Hepatocyte (in vitro differentiated cells): ENCODE measurements at regions not wholly inside any gene's neighbourhood (a gene's known extent, or its start where the extent isn't known, plus 50 kb on each side); places are given as distances from the start of the nearest gene placed in this dataset.

Experiments
- DNase-seq: peaks from one replicate; pipeline ENCODE4 v3.0.0-alpha.2; 2016; ENCODE audit warnings: low spot score
- H2AFZ ChIP-seq: fragments of 200-600 bp; sonication (generic); 2 replicates; pipeline ENCODE4 v1.6.0; 2016; ENCODE audit warnings: antibody characterized with exemption, mild to moderate bottlenecking
- H3K27ac ChIP-seq: fragments of 200-600 bp; sonication (generic); 2 replicates; pipeline ENCODE4 v1.5.1; 2016; ENCODE audit warnings: mild to moderate bottlenecking
- H3K27me3 ChIP-seq: fragments of 200-600 bp; sonication (generic); 2 replicates; pipeline ENCODE4 v1.6.1; 2016
- H3K36me3 ChIP-seq: fragments of 200-600 bp; sonication (generic); replicated peaks from 2 replicates; pipeline ENCODE4 v1.5.1; 2016; ENCODE audit warnings: low read depth; ENCODE audit not compliant: insufficient read depth
- H3K4me1 ChIP-seq: fragments of 200-600 bp; sonication (generic); 2 replicates; pipeline ENCODE4 v1.5.1; 2016; ENCODE audit warnings: mild to moderate bottlenecking, moderate library complexity; ENCODE audit not compliant: insufficient read depth
- H3K4me2 ChIP-seq: fragments of 200-600 bp; sonication (generic); 2 replicates; pipeline ENCODE4 v1.6.0; 2016
- H3K4me3 ChIP-seq: fragments of 200-600 bp; sonication (generic); 2 replicates; pipeline ENCODE4 v1.5.1; 2016; ENCODE audit warnings: mild to moderate bottlenecking
- H3K79me2 ChIP-seq: fragments of 200-600 bp; sonication (generic); 2 replicates; pipeline ENCODE4 v1.6.0; 2017; ENCODE audit warnings: mild to moderate bottlenecking
- H3K9me2 ChIP-seq: fragments of 200-600 bp; sonication (generic); replicated peaks from 2 replicates; pipeline ENCODE4 v1.6.0; 2017; ENCODE audit warnings: mild to moderate bottlenecking; ENCODE audit not compliant: insufficient read depth
- H3K9me3 ChIP-seq: fragments of 200-600 bp; sonication (generic); 2 replicates; pipeline ENCODE4 v1.5.1; 2016; ENCODE audit warnings: low read depth, mild to moderate bottlenecking
- H4K20me1 ChIP-seq: fragments of 200-600 bp; sonication (generic); 2 replicates; pipeline ENCODE4 v1.6.0; 2016; ENCODE audit warnings: mild to moderate bottlenecking; ENCODE audit not compliant: insufficient read depth, poor library complexity, severe bottlenecking
- EZH2 ChIP-seq: fragments of 200-600 bp; sonication (generic); IDR thresholded peaks from 2 replicates; pipeline ENCODE4 v1.6.1; 2016; ENCODE audit warnings: antibody characterized with exemption, mild to moderate bottlenecking, borderline replicate concordance
- EZH2phosphoT487 ChIP-seq: fragments of 200-600 bp; sonication (generic); IDR thresholded peaks from one replicate; pipeline ENCODE4 v1.6.1; 2018; ENCODE audit warnings: antibody characterized with exemption, mild to moderate bottlenecking, low read depth, moderate library complexity; ENCODE audit not compliant: unreplicated experiment, severe bottlenecking
- WGBS: methylation state at CpG from one replicate; pipeline ENCODE4 v1.1.6; 2016; ENCODE audit warnings: low lambda C conversion rate; ENCODE audit errors: missing lambda C conversion rate; 5-methylcytosine and 5-hydroxymethylcytosine counted together
- TF ChIP-seq, protein P1 (sequence below): fragments of 200-600 bp; sonication (generic); IDR thresholded peaks from 2 replicates; pipeline ENCODE4 v1.5.1; 2016; ENCODE audit warnings: antibody characterized with exemption, mild to moderate bottlenecking; ENCODE audit not compliant: poor library complexity

GRCh38 chr7:46939089-46939488 is 642.8 kb downstream of the TNS3 start:
- Histone ChIP-seq H3K36me3 (no peaks in the 10 kb centered on the region), H4K20me1 (no peaks in the 10 kb centered on the region), H2AFZ (no peak overlapping the region), H3K9me3 (no peaks in the 10 kb centered on the region), H3K27ac (no peak overlapping the region), H3K4me2 (no peak overlapping the region), H3K79me2 (no peaks in the 10 kb centered on the region), H3K27me3 (no peaks in the 10 kb centered on the region), H3K4me3 (no peak overlapping the region), H3K4me1 (peaks cover 4% of the 10 kb centered on the region), H3K9me2 (no peaks in the 10 kb centered on the region)
- TF ChIP-seq EZH2phosphoT487 (no peak), EZH2 (no peak)
- TF ChIP-seq, protein P1, sequence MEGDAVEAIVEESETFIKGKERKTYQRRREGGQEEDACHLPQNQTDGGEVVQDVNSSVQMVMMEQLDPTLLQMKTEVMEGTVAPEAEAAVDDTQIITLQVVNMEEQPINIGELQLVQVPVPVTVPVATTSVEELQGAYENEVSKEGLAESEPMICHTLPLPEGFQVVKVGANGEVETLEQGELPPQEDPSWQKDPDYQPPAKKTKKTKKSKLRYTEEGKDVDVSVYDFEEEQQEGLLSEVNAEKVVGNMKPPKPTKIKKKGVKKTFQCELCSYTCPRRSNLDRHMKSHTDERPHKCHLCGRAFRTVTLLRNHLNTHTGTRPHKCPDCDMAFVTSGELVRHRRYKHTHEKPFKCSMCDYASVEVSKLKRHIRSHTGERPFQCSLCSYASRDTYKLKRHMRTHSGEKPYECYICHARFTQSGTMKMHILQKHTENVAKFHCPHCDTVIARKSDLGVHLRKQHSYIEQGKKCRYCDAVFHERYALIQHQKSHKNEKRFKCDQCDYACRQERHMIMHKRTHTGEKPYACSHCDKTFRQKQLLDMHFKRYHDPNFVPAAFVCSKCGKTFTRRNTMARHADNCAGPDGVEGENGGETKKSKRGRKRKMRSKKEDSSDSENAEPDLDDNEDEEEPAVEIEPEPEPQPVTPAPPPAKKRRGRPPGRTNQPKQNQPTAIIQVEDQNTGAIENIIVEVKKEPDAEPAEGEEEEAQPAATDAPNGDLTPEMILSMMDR, result no peak
- DNase-seq, result no peak
- WGBS, result 50% methylated on average over 2 of the region's 2 CpGs

- Histone ChIP-seq H3K9me3 (no peaks in the 10 kb centered on the region), H3K79me2 (no peaks in the 10 kb centered on the region), H2AFZ (no peak overlapping the region), H3K4me3 (no peak overlapping the region), H4K20me1 (no peaks in the 10 kb centered on the region), H3K27ac (no peak overlapping the region), H3K27me3 (no peaks in the 10 kb centered on the region), H3K4me1 (peaks cover 14% of the 10 kb centered on the region), H3K4me2 (no peak overlapping the region), H3K36me3 (no peaks in the 10 kb centered on the region), H3K9me2 (no peaks in the 10 kb centered on the region)
- WGBS, result 89% methylated on average over 3 of the region's 3 CpGs
- DNase-seq, result no peak
- no peak for TF ChIP-seq EZH2phosphoT487
- no peak for TF ChIP-seq EZH2
- TF ChIP-seq, protein P1, result no peak
Observed at GRCh38 chr7:46937826-46938225, 644.1 kb downstream of the TNS3 start.

- TF ChIP-seq EZH2 (no peak), EZH2phosphoT487 (no peak)
- TF ChIP-seq, protein P1, result no peak
- no peak overlapping the region for H2AFZ ChIP-seq
- 54% methylated on average over 3 of the region's 3 CpGs for WGBS
- H3K36me3 ChIP-seq, result no peaks in the 10 kb centered on the region
- H4K20me1 ChIP-seq, result no peaks in the 10 kb centered on the region
- H3K9me2 ChIP-seq, result no peaks in the 10 kb centered on the region
- H3K9me3 ChIP-seq, result no peaks in the 10 kb centered on the region
- no peak overlapping the region for H3K4me2 ChIP-seq
- no peak overlapping the region for H3K4me3 ChIP-seq
- H3K4me1 ChIP-seq, result peaks cover 35% of the 10 kb centered on the region
- no peaks in the 10 kb centered on the region for H3K79me2 ChIP-seq
- DNase-seq, result no peak
- H3K27me3 ChIP-seq, result no peaks in the 10 kb centered on the region
- no peak overlapping the region for H3K27ac ChIP-seq
Observed at GRCh38 chr7:46934198-46934825, 647.6 kb downstream of the TNS3 start.

- Histone ChIP-seq H3K4me3 (no peak overlapping the region), H3K36me3 (no peaks in the 10 kb centered on the region), H3K79me2 (no peaks in the 10 kb centered on the region), H4K20me1 (no peaks in the 10 kb centered on the region), H3K9me3 (no peaks in the 10 kb centered on the region), H3K4me1 (peaks cover 35% of the 10 kb centered on the region), H3K4me2 (no peak overlapping the region), H3K9me2 (no peaks in the 10 kb centered on the region), H3K27ac (peak overlapping the region; percentile 58), H3K27me3 (no peaks in the 10 kb centered on the region), H2AFZ (no peak overlapping the region)
- 57% methylated on average over 4 of the region's 4 CpGs for WGBS
- TF ChIP-seq, protein P1, result no peak
- TF ChIP-seq EZH2phosphoT487 (no peak), EZH2 (no peak)
- DNase-seq, result no peak
Observed at GRCh38 chr7:46933596-46933995, 648.3 kb downstream of the TNS3 start.
